HFFc6 (cell line): ENCODE measurements at regions not wholly inside any gene's neighbourhood (a gene's known extent, or its start where the extent isn't known, plus 50 kb on each side); places are given as distances from the start of the nearest gene placed in this dataset.

Source experiments
- DNase-seq: peaks from one replicate; pipeline ENCODE4 v3.0.0-alpha.2; 2018
- H3K27ac Mint-ChIP-seq: 2 replicates; pipeline ENCODE4 v1.8.0; 2020; ENCODE audit warnings: mild to moderate bottlenecking, mixed read lengths
- H3K27me3 Mint-ChIP-seq: 2 replicates; pipeline ENCODE4 v1.8.0; 2021; ENCODE audit warnings: mild to moderate bottlenecking, moderate library complexity, mixed read lengths; ENCODE audit not compliant: insufficient read depth
- H3K36me3 Mint-ChIP-seq: 2 replicates; pipeline ENCODE4 v1.8.0; 2021; ENCODE audit warnings: low read depth, mixed read lengths
- H3K4me1 Mint-ChIP-seq: 2 replicates; pipeline ENCODE4 v1.8.0; 2020; ENCODE audit warnings: low read depth, mixed read lengths
- H3K4me3 Mint-ChIP-seq: 2 replicates; pipeline ENCODE4 v1.8.0; 2020; ENCODE audit warnings: mild to moderate bottlenecking, moderate library complexity, mixed read lengths
- H3K9me3 Mint-ChIP-seq: 2 replicates; pipeline ENCODE4 v1.8.0; 2020; ENCODE audit warnings: mild to moderate bottlenecking, mixed read lengths
- CTCF ChIP-seq: fragments of 200-600 bp; sonication (generic); IDR thresholded peaks from 2 replicates; pipeline ENCODE4 v1.5.0; 2021; ENCODE audit warnings: antibody characterized with exemption, mild to moderate bottlenecking

GRCh38 chr5:167908606-167909005 lies 382.8 kb upstream of the WWC1 start:
- Mint-ChIP-seq H3K9me3 (no peaks in the 10 kb centered on the region), H3K4me1 (peaks cover 14% of the 10 kb centered on the region; the same call in 1 of the 2 replicates), H3K36me3 (no peaks in the 10 kb centered on the region), H3K27me3 (peaks cover 7% of the 10 kb centered on the region; the same call in 1 of the 2 replicates), H3K4me3 (no peak overlapping the region), H3K27ac (no peak overlapping the region)
- TF ChIP-seq CTCF = no peak
- DNase-seq = no peak

GRCh38 chr5:167912941-167913665 lies 378.3 kb upstream of the WWC1 start:
- Mint-ChIP-seq H3K36me3 (no peaks in the 10 kb centered on the region), H3K4me3 (no peak overlapping the region), H3K27me3 (peaks cover 4% of the 10 kb centered on the region; the same call in 1 of the 2 replicates), H3K9me3 (no peaks in the 10 kb centered on the region), H3K27ac (no peak overlapping the region), H3K4me1 (peaks cover 14% of the 10 kb centered on the region; the same call in 1 of the 2 replicates)
- no peak for DNase-seq
- no peak for TF ChIP-seq CTCF

- Mint-ChIP-seq H3K27ac (no peak overlapping the region), H3K4me3 (no peak overlapping the region), H3K27me3 (peaks cover under 1% of the 10 kb centered on the region; the same call in 1 of the 2 replicates), H3K9me3 (no peaks in the 10 kb centered on the region), H3K36me3 (no peaks in the 10 kb centered on the region), H3K4me1 (peaks cover 14% of the 10 kb centered on the region; the same call in 1 of the 2 replicates)
- TF ChIP-seq CTCF = no peak
- DNase-seq = no peak
Measured at GRCh38 chr5:167915237-167915636, 376.2 kb upstream of the WWC1 start.

- H3K27ac Mint-ChIP-seq = no peak overlapping the region
- peaks cover 14% of the 10 kb centered on the region; the same call in 1 of the 2 replicates for H3K4me1 Mint-ChIP-seq
- DNase-seq = no peak
- no peaks in the 10 kb centered on the region for H3K36me3 Mint-ChIP-seq
- no peaks in the 10 kb centered on the region; the same call in none of the 2 replicates for H3K27me3 Mint-ChIP-seq
- H3K4me3 Mint-ChIP-seq = no peak overlapping the region
- no peak for TF ChIP-seq CTCF
- H3K9me3 Mint-ChIP-seq = no peaks in the 10 kb centered on the region
Measured at GRCh38 chr5:167916261-167916691, 375.2 kb upstream of the WWC1 start.

GRCh38 chr5:167916706-167917105 lies 374.7 kb upstream of the WWC1 start:
- Mint-ChIP-seq H3K27ac (no peak overlapping the region), H3K4me1 (peaks cover 14% of the 10 kb centered on the region; the same call in 1 of the 2 replicates), H3K4me3 (no peak overlapping the region)

More at GRCh38 chr5:167916706-167917105, 374.7 kb upstream of the WWC1 start:
- no peaks in the 10 kb centered on the region for H3K36me3 Mint-ChIP-seq
- DNase-seq = no peak
- H3K9me3 Mint-ChIP-seq = no peaks in the 10 kb centered on the region
- no peaks in the 10 kb centered on the region; the same call in none of the 2 replicates for H3K27me3 Mint-ChIP-seq
- TF ChIP-seq CTCF = no peak
